Lower leg skin (tissue), 4 donors: ENCODE measurements at regions not wholly inside any gene's neighbourhood (a gene's known extent, or its start where the extent isn't known, plus 50 kb on each side); places are given as distances from the start of the nearest gene placed in this dataset.

ENCODE experiments used
- DNase-seq, 2 donors: peaks; one replicate each; pipeline ENCODE4 v3.0.0-alpha.2; 2019; ENCODE audit warnings: low spot score in 2 of 2
- H3K4me3 ChIP-seq: fragments of 200-600 bp; sonication (generic); 2 replicates; pipeline ENCODE4 v1.5.1; 2017; ENCODE audit warnings: mild to moderate bottlenecking, low read depth; ENCODE audit not compliant: poor library complexity, severe bottlenecking
- CTCF ChIP-seq, 3 donors: fragments of 450-650 bp; IDR thresholded peaks; one replicate each; pipeline ENCODE4 v1.5.1; 2016; ENCODE audit warnings: antibody characterized with exemption in 3 of 3, mild to moderate bottlenecking in 3 of 3, moderate library complexity in 2 of 3
- POLR2A ChIP-seq, 2 donors: fragments of 450-650 bp; IDR thresholded peaks; one replicate each; pipeline ENCODE4 v1.6.1; 2016 to 2017; ENCODE audit warnings: antibody characterized with exemption in 2 of 2, mild to moderate bottlenecking in 1 of 2, moderate library complexity in 1 of 2
- WGBS, 2 donors: methylation state at CpG; one replicate each; pipeline ENCODE4 v1.1.5; 2018; 5-methylcytosine and 5-hydroxymethylcytosine counted together
- intact Hi-C: fragments of 100-400 bp; cut with DNase I; formaldehyde crosslinking; loops from one replicate; pipeline ENCODE4 v1.15.0; 2023; ENCODE audit warnings: low total_unique reads

- DNase-seq: no peak
- WGBS, 2 donors: 55 to 61% methylated on average over 6 of the region's 6 CpGs
- H3K4me3 ChIP-seq: no peak overlapping the region
- intact Hi-C loops: no loop called here
- TF ChIP-seq CTCF (IDR thresholded peaks at IDR 0.05) (no peak), POLR2A (IDR thresholded peaks at IDR 0.05) (no peak)
Observed at GRCh38 chr12:46100551-46101484, 110.4 kb upstream of the SCAF11 start.

- WGBS, 2 donors: 51 to 60% methylated on average over 5 of the region's 5 CpGs
- no peak overlapping the region for H3K4me3 ChIP-seq
- TF ChIP-seq POLR2A (IDR thresholded peaks at IDR 0.05) (no peak), CTCF (IDR thresholded peaks at IDR 0.05) (no peak)
- DNase-seq: no peak
- intact Hi-C loops: no loop called here
Observed at GRCh38 chr12:46089414-46090162, 99.2 kb upstream of the SCAF11 start.

- WGBS, 2 donors: 81 to 89% methylated on average over 1 of the region's 1 CpG
- DNase-seq: no peak
- H3K4me3 ChIP-seq: no peak overlapping the region
- intact Hi-C loops: no loop called here
- TF ChIP-seq POLR2A (IDR thresholded peaks at IDR 0.05) (no peak), CTCF (IDR thresholded peaks at IDR 0.05) (no peak)
Observed at GRCh38 chr12:46087916-46088439, 97.6 kb upstream of the SCAF11 start.

DNA sequence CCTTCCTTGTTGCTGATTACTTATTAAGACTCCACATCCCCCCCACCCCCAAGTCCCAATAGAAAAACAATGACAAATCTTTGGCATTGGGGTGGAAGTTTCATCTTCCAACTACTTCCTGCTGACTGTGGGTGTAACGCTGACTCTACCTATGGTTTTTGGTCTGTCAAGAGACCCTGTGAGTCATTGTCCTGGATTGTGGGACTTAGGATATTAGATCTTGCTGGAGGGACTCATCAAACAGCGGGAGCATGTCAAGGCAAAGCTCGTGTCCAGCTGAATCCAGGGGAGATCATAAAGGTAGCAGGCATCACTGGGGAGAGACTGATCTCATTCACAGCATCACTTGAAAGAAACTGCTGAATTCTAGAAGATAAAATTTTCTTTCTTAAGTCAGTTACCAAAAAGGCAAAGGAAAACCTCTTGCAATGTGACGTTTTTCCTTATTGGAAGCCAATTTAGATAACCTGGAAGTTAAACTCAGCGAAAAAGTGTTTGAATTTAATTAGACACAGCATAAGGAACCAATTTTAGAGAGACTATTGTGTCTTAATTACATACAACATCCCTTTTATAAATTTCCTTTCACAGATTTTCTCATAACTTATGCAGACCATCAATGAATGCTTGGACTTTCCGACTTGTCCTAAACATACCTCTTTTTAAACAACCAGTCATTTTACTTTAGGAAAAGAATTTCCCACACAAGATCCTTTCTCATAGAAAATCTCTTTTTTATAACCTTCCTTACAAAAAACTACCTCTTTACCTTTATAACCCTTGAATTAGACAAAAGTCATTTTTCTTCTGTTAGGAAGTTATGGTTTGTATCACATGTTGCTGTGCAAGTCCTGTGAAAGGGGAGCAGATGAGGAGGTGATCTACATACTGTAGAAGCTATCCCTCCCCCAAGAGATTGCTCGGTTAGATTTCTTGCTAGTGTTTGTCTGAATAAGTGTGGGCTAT, 94.6 kb upstream of the SCAF11 start:
- no peak overlapping the region for H3K4me3 ChIP-seq
- WGBS, 2 donors: 76 to 78% methylated on average over 7 of the region's 7 CpGs
- intact Hi-C loops: no loop called here
- DNase-seq: no peak
- TF ChIP-seq CTCF (IDR thresholded peaks at IDR 0.05) (no peak), POLR2A (IDR thresholded peaks at IDR 0.05) (no peak)

DNA sequence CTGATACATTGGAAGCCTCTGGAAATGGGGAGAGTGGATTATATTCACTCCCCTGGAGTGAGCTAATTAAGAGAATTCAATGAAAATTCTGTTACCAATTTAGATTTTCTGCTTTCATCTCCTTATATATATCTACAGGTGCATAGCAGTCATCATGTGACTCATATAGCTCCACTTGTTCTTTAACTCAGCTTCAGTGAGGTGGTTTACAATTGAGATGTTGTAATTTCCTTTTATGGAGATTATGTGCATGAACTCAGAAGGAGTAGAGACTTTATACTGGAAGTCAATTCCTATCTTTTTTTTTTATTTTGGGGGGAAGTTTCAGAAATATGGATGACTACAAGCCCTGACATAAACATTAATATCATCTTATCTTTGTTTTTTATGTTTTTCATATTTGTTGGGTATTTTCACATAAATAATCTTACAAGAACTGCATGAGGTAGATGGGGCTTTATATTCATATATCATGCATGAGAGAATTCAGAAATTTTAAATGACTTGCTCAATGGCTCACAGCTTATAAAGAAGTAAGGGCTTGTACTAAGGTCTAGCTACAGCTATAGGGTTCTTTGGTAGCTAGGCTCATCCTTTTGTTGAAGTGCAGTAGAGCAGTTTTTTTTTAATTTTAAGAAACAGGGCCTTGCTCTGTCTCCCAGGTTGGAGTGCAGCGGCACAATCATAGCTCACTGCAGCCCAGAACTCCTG, 92.3 kb upstream of the SCAF11 start:
- TF ChIP-seq CTCF (IDR thresholded peaks at IDR 0.05) (no peak), POLR2A (IDR thresholded peaks at IDR 0.05) (no peak)
- H3K4me3 ChIP-seq: no peak overlapping the region
- intact Hi-C loops: no loop called here
- no peak for DNase-seq
- WGBS, 2 donors: 100% methylated on average over 1 of the region's 1 CpG
